ENCODE measurements at regions not wholly inside any gene's neighbourhood (a gene's known extent, or its start where the extent isn't known, plus 50 kb on each side); places are given as distances from the start of the nearest gene placed in this dataset.
A peak's percentile ranks its signal among the peaks of the same experiment; 100 is the strongest.

DNA sequence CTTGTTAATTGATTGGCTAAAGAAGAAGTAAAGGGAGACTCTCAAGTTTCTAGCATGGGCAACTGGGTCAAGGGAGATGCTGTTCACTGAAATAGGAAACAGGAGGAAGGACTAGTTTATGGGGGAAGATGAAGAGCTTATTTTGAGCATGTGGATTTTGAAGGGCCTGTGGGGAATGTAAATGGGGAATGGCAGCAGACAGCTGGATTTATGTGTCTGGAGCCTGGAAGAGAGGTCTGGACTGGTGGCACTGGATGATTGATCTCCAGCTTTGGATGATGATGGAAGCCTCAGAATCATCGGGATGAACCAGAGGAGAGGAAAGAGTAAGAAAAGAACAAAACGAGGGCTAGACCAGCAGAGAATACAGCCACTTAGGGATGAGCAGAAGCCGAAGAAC is 54.9 kb upstream of the ENAH start:
- DNase-seq, result no peak

DNA sequence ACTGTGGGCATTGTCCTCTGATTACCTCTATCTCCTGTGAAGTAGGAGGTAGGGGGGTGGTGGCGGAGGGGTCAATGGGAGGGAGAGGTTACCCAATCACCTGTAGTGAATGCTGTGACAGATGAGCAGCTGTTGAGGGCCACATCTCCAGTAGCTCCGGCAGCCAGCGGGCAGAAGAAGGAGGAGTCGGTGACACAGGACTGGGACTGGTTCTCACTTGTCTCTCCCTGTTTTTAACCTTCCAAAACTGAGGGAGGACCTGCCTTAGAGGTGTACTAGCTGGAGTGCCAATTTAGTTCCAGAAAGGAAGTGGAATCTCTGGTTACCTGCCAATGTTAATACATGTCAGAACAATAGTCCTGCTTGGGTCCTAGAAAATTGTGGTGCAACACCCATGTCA is 56.2 kb upstream of the ENAH start:
- DNase-seq, result no peak

DNA sequence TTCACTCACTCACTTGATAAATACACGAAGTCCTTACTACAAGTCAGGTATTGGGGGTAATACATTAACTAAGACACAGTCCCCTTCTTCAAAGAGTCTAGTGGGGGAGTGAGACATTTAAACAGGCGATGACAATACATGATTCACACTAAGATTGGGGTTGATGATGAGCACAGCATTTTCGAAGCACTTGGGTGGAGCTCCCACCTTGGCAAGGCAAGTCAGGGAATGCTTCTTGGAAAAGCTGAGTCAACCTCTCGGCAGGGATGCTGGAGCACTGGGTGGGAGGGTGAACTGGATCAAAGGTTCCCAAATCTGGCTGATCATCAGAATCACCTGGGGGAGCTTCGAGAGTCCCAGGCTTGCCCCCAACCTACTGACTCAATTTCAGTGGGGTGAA is 57.9 kb upstream of the ENAH start:
- DNase-seq, result peak; percentile 52

DNA sequence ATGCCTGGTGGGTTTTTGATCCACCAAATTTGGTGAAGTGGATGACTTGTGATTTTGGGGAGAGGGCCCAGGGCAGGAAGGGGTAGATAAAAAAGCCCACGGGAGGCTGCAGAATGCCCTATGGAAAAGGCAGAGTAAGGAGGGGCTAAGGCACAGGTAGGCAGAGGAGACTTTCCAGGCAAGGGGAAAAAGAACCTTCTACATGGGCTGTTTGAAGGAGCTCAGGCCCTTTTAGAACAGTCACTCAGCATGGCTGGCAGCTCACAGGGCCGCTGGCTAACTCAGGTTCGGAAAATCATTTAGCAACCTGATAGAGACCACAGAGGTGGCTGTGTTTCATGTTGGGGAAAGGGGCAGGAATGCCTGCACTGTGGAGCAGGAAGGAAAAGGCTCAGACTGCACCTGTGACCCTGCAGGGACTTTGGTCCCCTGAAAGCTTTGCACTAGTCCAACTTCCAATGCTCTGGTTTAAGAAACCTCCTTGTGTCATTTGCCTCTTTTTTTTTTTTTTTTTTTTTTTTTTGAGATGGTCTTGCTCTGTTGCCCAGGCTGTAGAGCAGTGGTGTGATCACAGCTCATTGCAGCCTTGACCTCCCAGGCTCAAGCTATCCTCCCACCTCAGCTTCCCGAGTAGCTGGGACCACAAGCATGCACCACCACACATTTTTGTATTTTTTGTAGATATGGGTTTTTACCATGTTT is 58.5 kb upstream of the ENAH start:
- DNase-seq, result peak; percentile 43

DNA sequence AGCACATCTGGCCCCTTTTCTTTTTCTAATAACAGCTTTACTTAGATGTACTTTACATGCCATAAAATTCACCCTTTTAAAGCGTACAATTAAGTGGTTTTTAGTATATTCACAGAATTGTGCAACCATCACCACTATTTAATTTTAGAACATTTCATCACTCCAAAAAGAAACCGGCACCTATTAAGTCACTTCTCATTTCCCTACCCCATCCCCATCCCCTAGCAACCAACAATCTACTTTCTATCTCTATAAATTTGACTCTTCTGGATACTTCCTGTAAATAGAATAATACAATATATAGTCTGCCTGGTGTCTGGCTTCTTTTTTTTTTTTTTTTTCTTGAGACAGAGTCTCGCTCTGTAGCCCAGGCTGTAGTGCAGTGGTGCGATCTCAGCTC is 59.5 kb upstream of the ENAH start:
- no peak for DNase-seq

DNA sequence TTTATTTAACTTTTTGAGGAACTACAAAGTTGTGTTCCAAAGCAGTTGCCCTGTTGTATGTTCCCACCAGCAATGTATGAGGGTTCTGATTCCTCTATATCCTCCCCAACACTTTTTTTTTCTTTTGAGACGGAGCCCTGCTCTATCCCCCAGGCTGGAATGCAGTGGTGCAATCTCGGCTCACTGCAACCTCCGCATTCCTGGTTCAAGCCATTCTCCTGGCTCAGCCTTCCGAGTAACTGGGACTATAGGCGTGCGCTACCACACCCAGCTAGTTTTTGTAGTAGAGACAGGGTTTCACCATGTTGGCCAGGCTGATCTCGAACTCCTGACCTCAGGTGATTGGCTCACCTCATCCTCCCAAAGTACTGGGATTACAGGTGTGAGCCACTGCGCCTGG is 60.4 kb upstream of the ENAH start:
- DNase-seq, result no peak

DNA sequence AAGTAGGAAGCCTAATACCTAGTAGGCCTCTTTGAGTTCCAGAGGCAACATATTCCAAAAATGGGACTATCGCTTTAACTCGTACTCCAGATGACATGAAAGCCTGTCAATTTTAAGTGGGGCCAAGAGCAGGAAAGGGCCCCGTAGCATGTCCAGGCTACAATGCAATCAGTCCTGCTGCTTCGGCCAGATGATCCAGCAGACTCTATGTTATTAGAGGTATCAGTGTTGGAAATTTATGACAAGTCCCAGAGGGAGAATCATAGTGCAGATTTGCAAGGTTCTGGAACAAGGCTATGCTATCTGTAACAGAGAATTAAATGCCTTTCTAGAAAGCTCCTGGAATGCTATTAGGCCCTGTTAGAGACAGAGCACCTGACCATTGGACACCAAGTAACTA is 56.7 kb upstream of the SRP9 start:
- DNase-seq, result no peak

DNA sequence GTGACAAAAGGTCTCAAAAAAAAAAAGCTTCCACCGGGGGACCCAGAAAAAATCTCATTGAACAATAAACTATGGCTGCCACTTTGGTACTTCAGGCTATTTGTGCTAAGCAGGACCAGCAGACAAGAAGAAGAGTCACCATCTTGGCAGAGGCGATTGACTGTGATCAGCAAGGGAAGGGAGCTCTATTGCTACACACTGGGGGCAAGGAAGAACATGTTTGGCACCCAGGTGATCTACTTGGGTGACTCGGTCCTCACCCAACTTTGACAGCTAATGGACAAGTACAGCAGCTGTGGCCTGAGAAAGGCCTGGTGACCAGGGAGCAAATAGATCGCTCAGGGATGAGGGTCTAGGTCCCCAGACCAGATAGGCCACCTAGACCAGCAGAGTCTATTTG is 53.4 kb upstream of the SRP9 start:
- DNase-seq, result no peak
